AG09309 (cell line): ENCODE measurements at regions not wholly inside any gene's neighbourhood (a gene's known extent, or its start where the extent isn't known, plus 50 kb on each side); places are given as distances from the start of the nearest gene placed in this dataset.

Experiments used
- DNase-seq: peaks from one replicate; pipeline ENCODE4 v3.0.0-alpha.2; 2010; ENCODE audit warnings: low read depth
- H3K4me3 ChIP-seq: 2 replicates; pipeline ENCODE4 v1.5.1; 2011; ENCODE audit warnings: mild to moderate bottlenecking, low read depth, low read length, moderate library complexity; ENCODE audit not compliant: control insufficient read depth
- CTCF ChIP-seq: IDR thresholded peaks from 2 replicates; pipeline ENCODE4 v1.5.1; 2011; ENCODE audit warnings: mild to moderate bottlenecking, low read depth, low read length, inconsistent platforms; ENCODE audit not compliant: insufficient read depth, control insufficient read depth; ENCODE audit errors: missing control alignments

- TF ChIP-seq CTCF = no peak
- H3K4me3 ChIP-seq = no peak overlapping the region
- DNase-seq = no peak
These were observed 383.0 kb upstream of the EEF2KMT start for GRCh38 chr16:5480431-5481195.

GRCh38 chr16:5479926-5480325 is 382.3 kb upstream of the EEF2KMT start:
- H3K4me3 ChIP-seq = no peak overlapping the region
- DNase-seq = no peak
- no peak for TF ChIP-seq CTCF

- no peak for TF ChIP-seq CTCF
- H3K4me3 ChIP-seq = no peak overlapping the region
These were observed 380.4 kb upstream of the EEF2KMT start for GRCh38 chr16:5478036-5478435.

GRCh38 chr16:5477251-5477650 is 379.7 kb upstream of the EEF2KMT start:
- no peak for TF ChIP-seq CTCF
- no peak overlapping the region for H3K4me3 ChIP-seq
- DNase-seq = no peak

More at GRCh38 chr16:5478036-5478435, 380.4 kb upstream of the EEF2KMT start:
- no peak for DNase-seq

- TF ChIP-seq CTCF = no peak
- DNase-seq = no peak
- no peak overlapping the region for H3K4me3 ChIP-seq
These were observed 375.0 kb upstream of the EEF2KMT start for GRCh38 chr16:5472552-5472951.

GRCh38 chr16:5468488-5468887 is 370.9 kb upstream of the EEF2KMT start:
- TF ChIP-seq CTCF = no peak
- H3K4me3 ChIP-seq = no peak overlapping the region
- DNase-seq = no peak

- no peak overlapping the region for H3K4me3 ChIP-seq
- DNase-seq = no peak
- no peak for TF ChIP-seq CTCF
These were observed 370.0 kb upstream of the EEF2KMT start for GRCh38 chr16:5467552-5467951.
